IMR-90 (cell line): ENCODE measurements at regions not wholly inside any gene's neighbourhood (a gene's known extent, or its start where the extent isn't known, plus 50 kb on each side); places are given as distances from the start of the nearest gene placed in this dataset.

Experiments used
- ATAC-seq: fragments of 200-7000 bp; cut with Tn5 transposase; 2 replicates; pipeline ENCODE4 v1.9.1; 2020; ENCODE audit warnings: low read depth, mild to moderate bottlenecking, moderate library complexity
- BruUV-seq: library from RNA; stranded (reverse); fragments of 400-500 nt; replicated peaks from 2 replicates; lab custom pipeline; 2021; lab: Mats Ljungman, UMichigan
- CTCF ChIA-PET: fragments of 300-600 bp; formaldehyde crosslinking; extraction: SDS; loops from one replicate; lab custom pipeline; 2021; ENCODE audit warnings: antibody characterized with exemption; lab: Yijun Ruan, JAX
- POLR2A ChIA-PET: fragments of 300-600 bp; sonication (Branson Sonifier 250); formaldehyde crosslinking; loops from one replicate; lab custom pipeline; 2022; ENCODE audit warnings: antibody characterized with exemption; ENCODE audit not compliant: unreplicated experiment; lab: Charles Lee
- DNase-seq: peaks from one replicate; pipeline ENCODE4 v3.0.0; 2013
- H2AFZ ChIP-seq: replicated peaks from 2 replicates; pipeline ENCODE3; 2013; ENCODE audit warnings: low read length, mild to moderate bottlenecking; ENCODE audit not compliant: poor library complexity
- H2AK5ac ChIP-seq: 2 replicates; pipeline ENCODE4 v1.6.1; 2013; ENCODE audit warnings: low read depth, low read length, inconsistent platforms
- H2AK9ac ChIP-seq: replicated peaks from 2 replicates; pipeline ENCODE3; 2013; ENCODE audit warnings: mild to moderate bottlenecking, low read depth, low read length, moderate library complexity; ENCODE audit not compliant: poor library complexity
- H2BK120ac ChIP-seq: 2 replicates; pipeline ENCODE4 v1.6.1; 2013; ENCODE audit warnings: low read depth, low read length, inconsistent platforms
- H2BK15ac ChIP-seq: 3 replicates; pipeline ENCODE4 v1.6.1; 2013; ENCODE audit warnings: low read depth, low read length, inconsistent platforms
- H2BK20ac ChIP-seq: 2 replicates; pipeline ENCODE4 v1.6.1; 2013; ENCODE audit warnings: low read depth, mild to moderate bottlenecking, inconsistent platforms, low read length, moderate library complexity
- H2BK5ac ChIP-seq: 2 replicates; pipeline ENCODE4 v1.6.1; 2013; ENCODE audit warnings: mild to moderate bottlenecking, low read depth, low read length, inconsistent platforms; ENCODE audit not compliant: poor library complexity, severe bottlenecking
- H3K14ac ChIP-seq: replicated peaks from 2 replicates; pipeline ENCODE4 v1.6.1; 2013; ENCODE audit warnings: low read depth, low read length, inconsistent platforms
- H3K18ac ChIP-seq: 2 replicates; pipeline ENCODE4 v1.6.1; 2013; ENCODE audit warnings: low read depth, low read length, control low read depth
- H3K23ac ChIP-seq: 2 replicates; pipeline ENCODE4 v1.6.1; 2013; ENCODE audit warnings: low read depth, low read length, inconsistent platforms
- H3K27ac ChIP-seq: 2 replicates; pipeline ENCODE4 v1.5.1; 2013; ENCODE audit warnings: mild to moderate bottlenecking, control low read depth, low read length; ENCODE audit not compliant: insufficient read depth
- H3K27me3 ChIP-seq: 2 replicates; pipeline ENCODE4 v1.6.1; 2013; ENCODE audit warnings: low read length; ENCODE audit not compliant: control insufficient read depth, insufficient read depth
- H3K36me3 ChIP-seq: 2 replicates; pipeline ENCODE4 v1.6.1; 2013; ENCODE audit warnings: low read length, mixed read lengths; ENCODE audit not compliant: control insufficient read depth, insufficient read depth
- H3K4ac ChIP-seq: 2 replicates; pipeline ENCODE4 v1.6.1; 2013; ENCODE audit warnings: low read depth, low read length, inconsistent platforms
- H3K4me1 ChIP-seq: 2 replicates; pipeline ENCODE4 v1.6.1; 2013; ENCODE audit warnings: low read length, mixed read lengths; ENCODE audit not compliant: control insufficient read depth, insufficient read depth
- H3K4me2 ChIP-seq: 2 replicates; pipeline ENCODE4 v1.6.1; 2013; ENCODE audit warnings: low read depth, mild to moderate bottlenecking, control low read depth, low read length, moderate library complexity
- H3K4me3 ChIP-seq: 2 replicates; pipeline ENCODE4 v1.5.1; 2013; ENCODE audit warnings: low read depth, mild to moderate bottlenecking, control low read depth, low read length, moderate library complexity; ENCODE audit not compliant: insufficient read depth
- H3K56ac ChIP-seq: 2 replicates; pipeline ENCODE4 v1.6.1; 2013; ENCODE audit warnings: low read length, inconsistent platforms; ENCODE audit not compliant: insufficient read depth; ENCODE audit errors: extremely low read depth
- H3K79me1 ChIP-seq, 2 experiments: 2 replicates each; pipeline ENCODE4 v1.6.1; 2013; ENCODE audit warnings: low read length in 2 of 2, inconsistent platforms in 1 of 2, low read depth in 1 of 2
- H3K9ac ChIP-seq: 2 replicates; pipeline ENCODE4 v1.6.1; 2013; ENCODE audit warnings: low read depth, low read length, control low read depth
- H3K9me1 ChIP-seq: 2 replicates; pipeline ENCODE4 v1.6.1; 2013; ENCODE audit warnings: low read length, inconsistent platforms; ENCODE audit not compliant: insufficient read depth
- H3K9me3 ChIP-seq: 2 replicates; pipeline ENCODE4 v1.6.1; 2013; ENCODE audit warnings: low read length; ENCODE audit not compliant: control insufficient read depth, insufficient read depth
- H4K20me1 ChIP-seq: 2 replicates; pipeline ENCODE4 v1.6.1; 2013; ENCODE audit warnings: low read length, inconsistent platforms; ENCODE audit not compliant: insufficient read depth
- H4K5ac ChIP-seq: 2 replicates; pipeline ENCODE4 v1.6.1; 2013; ENCODE audit warnings: mild to moderate bottlenecking, low read depth, low read length, control low read depth
- H4K8ac ChIP-seq, 2 experiments: 2 replicates each; pipeline ENCODE4 v1.6.1; 2013; ENCODE audit warnings: low read depth in 2 of 2, low read length in 2 of 2, control low read depth in 1 of 2, inconsistent platforms in 1 of 2
- H4K91ac ChIP-seq: 2 replicates; pipeline ENCODE4 v1.6.1; 2013; ENCODE audit warnings: low read depth, low read length, inconsistent platforms; ENCODE audit not compliant: insufficient read depth
- CEBPB ChIP-seq: IDR thresholded peaks from 2 replicates; pipeline ENCODE4 v1.6.1; 2012; ENCODE audit warnings: low read depth, low read length, improper control_type of control experiment
- MAFK ChIP-seq: IDR thresholded peaks from 2 replicates; pipeline ENCODE4 v1.6.1; 2012; ENCODE audit warnings: low read depth, low read length, improper control_type of control experiment
- RAD21 ChIP-seq: IDR thresholded peaks from 2 replicates; pipeline ENCODE4 v1.6.1; 2012; ENCODE audit warnings: low read length, improper control_type of control experiment
- RFX5 ChIP-seq: IDR thresholded peaks from 2 replicates; pipeline ENCODE4 v1.8.0; 2012; ENCODE audit warnings: low read depth, mild to moderate bottlenecking, low read length, moderate library complexity
- SMC3 ChIP-seq: fragments of 150-350 bp; IDR thresholded peaks from 2 replicates; pipeline ENCODE4 v1.6.1; 2016; ENCODE audit warnings: low read depth, mild to moderate bottlenecking, antibody characterized with exemption, low read length, moderate library complexity
- WGBS, 2 experiments: methylation state at CpG; one replicate each; pipeline versions ENCODE4 v1.1.5 to v1.1.7; 2013; ENCODE audit warnings: missing lambda C conversion rate in 2 of 2; ENCODE audit not compliant: insufficient read length in 1 of 2; ENCODE audit errors: extremely low coverage in 2 of 2; 5-methylcytosine and 5-hydroxymethylcytosine counted together
- dilution Hi-C: fragments of 300-500 bp; cut with HindIII; formaldehyde crosslinking; loops from one replicate; pipeline ENCODE4 v1.14.3; 2018; ENCODE audit warnings: low sequenced_read_pairs; ENCODE audit not compliant: unreplicated experiment
- in situ Hi-C: fragments of 300-500 bp; cut with MboI; formaldehyde crosslinking; loops from 3 replicates; pipeline ENCODE4 v1.14.3; 2019; ENCODE audit warnings: low sequenced_read_pairs, inconsistent platforms, mixed read lengths
- intact Hi-C: fragments of 100-400 bp; cut with micrococcal nuclease; formaldehyde crosslinking; loops from 2 replicates; pipeline ENCODE4 v1.10.0; 2022
- TF ChIP-seq, protein P1 (sequence below): fragments of 150-350 bp; IDR thresholded peaks from 2 replicates; pipeline ENCODE4 v1.6.1; 2017; ENCODE audit warnings: mild to moderate bottlenecking, antibody characterized with exemption, low read length, low read depth

- no peak overlapping the region for H3K23ac ChIP-seq
- no peak overlapping the region for H2AK5ac ChIP-seq
- H3K4me2 ChIP-seq, result no peak overlapping the region
- H4K91ac ChIP-seq, result no peak overlapping the region
- dilution Hi-C loops, result no loop called here
- no peaks in the 10 kb centered on the region for H3K9me1 ChIP-seq
- no peak overlapping the region for H3K56ac ChIP-seq
- POLR2A ChIA-PET, result no interaction called here
- no peak for DNase-seq
- TF ChIP-seq RAD21 (no peak), RFX5 (no peak), CEBPB (no peak), SMC3 (no peak), MAFK (no peak)
- TF ChIP-seq, protein P1, sequence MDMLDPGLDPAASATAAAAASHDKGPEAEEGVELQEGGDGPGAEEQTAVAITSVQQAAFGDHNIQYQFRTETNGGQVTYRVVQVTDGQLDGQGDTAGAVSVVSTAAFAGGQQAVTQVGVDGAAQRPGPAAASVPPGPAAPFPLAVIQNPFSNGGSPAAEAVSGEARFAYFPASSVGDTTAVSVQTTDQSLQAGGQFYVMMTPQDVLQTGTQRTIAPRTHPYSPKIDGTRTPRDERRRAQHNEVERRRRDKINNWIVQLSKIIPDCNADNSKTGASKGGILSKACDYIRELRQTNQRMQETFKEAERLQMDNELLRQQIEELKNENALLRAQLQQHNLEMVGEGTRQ, result no peak
- no TSS peak for BruUV-seq
- no CpG with 5 or more reads among the region's 2 CpGs for WGBS, 2 experiments
- no peak for ATAC-seq
- H2AK9ac ChIP-seq, result no peak overlapping the region
- H3K4me1 ChIP-seq, result no peaks in the 10 kb centered on the region
- no peak overlapping the region for H3K18ac ChIP-seq
- H2AFZ ChIP-seq, result no peak overlapping the region
- H4K20me1 ChIP-seq, result no peaks in the 10 kb centered on the region
- no peak overlapping the region for H3K4ac ChIP-seq
- H2BK120ac ChIP-seq, result no peak overlapping the region
- H2BK5ac ChIP-seq, result no peak overlapping the region
- H3K27ac ChIP-seq, result no peak overlapping the region
- no peak overlapping the region for H3K14ac ChIP-seq
- no peak overlapping the region for H4K8ac ChIP-seq
- intact Hi-C loops, result no loop called here
- CTCF ChIA-PET, result no interaction called here
- H3K9ac ChIP-seq, result no peak overlapping the region
- H3K36me3 ChIP-seq, result no peaks in the 10 kb centered on the region
- no peak overlapping the region for H4K5ac ChIP-seq
- H3K4me3 ChIP-seq, result no peak overlapping the region
- no peaks in the 10 kb centered on the region for H3K79me1 ChIP-seq
- no peak overlapping the region for H2BK15ac ChIP-seq
- H3K27me3 ChIP-seq, result no peaks in the 10 kb centered on the region
- no peak overlapping the region for H2BK20ac ChIP-seq
- H3K9me3 ChIP-seq, result peaks cover 11% of the 10 kb centered on the region
- in situ Hi-C loops, result no loop called here
These were observed 913.1 kb downstream of the AACS start for GRCh38 chr12:125978286-125978685.
